WTC11 (cell line): ENCODE measurements at regions not wholly inside any gene's neighbourhood (a gene's known extent, or its start where the extent isn't known, plus 50 kb on each side); places are given as distances from the start of the nearest gene placed in this dataset.

Source experiments
- CTCF ChIP-seq: fragments of 200-600 bp; IDR thresholded peaks from 2 replicates; pipeline ENCODE4 v1.8.0; 2022; ENCODE audit warnings: antibody characterized with exemption
- E2F4 ChIP-seq: sonication (generic); formaldehyde crosslinking; IDR thresholded peaks from 2 replicates; pipeline ENCODE4 v1.8.1; 2022; ENCODE audit warnings: low read depth, mild to moderate bottlenecking, moderate library complexity, missing genetic modification reagents, borderline replicate concordance
- JAZF1 ChIP-seq: fragments of 250-450 bp; sonication (Bioruptor Pico); IDR thresholded peaks from 2 replicates; pipeline ENCODE4 v1.9.0; 2021; ENCODE audit warnings: moderate library complexity, mild to moderate bottlenecking, inconsistent platforms
- JUN ChIP-seq: sonication (generic); formaldehyde crosslinking; IDR thresholded peaks from 2 replicates; pipeline ENCODE4 v1.8.0; 2023; ENCODE audit warnings: mild to moderate bottlenecking, missing genetic modification reagents
- MAX ChIP-seq: sonication (generic); formaldehyde crosslinking; IDR thresholded peaks from 2 replicates; pipeline ENCODE4 v1.8.0; 2022; ENCODE audit warnings: mild to moderate bottlenecking, missing genetic modification reagents
- RELA ChIP-seq: sonication (generic); formaldehyde crosslinking; IDR thresholded peaks from 2 replicates; pipeline ENCODE4 v1.8.1; 2022; ENCODE audit warnings: missing genetic modification reagents, mild to moderate bottlenecking, borderline replicate concordance
- TEAD1 ChIP-seq: sonication (generic); formaldehyde crosslinking; IDR thresholded peaks from 2 replicates; pipeline ENCODE4 v1.8.0; 2022; ENCODE audit warnings: mild to moderate bottlenecking, missing genetic modification reagents
- USF2 ChIP-seq: sonication (generic); formaldehyde crosslinking; IDR thresholded peaks from 2 replicates; pipeline ENCODE4 v1.8.1; 2023; ENCODE audit warnings: mild to moderate bottlenecking, missing genetic modification reagents, moderate library complexity
- ZNF121 ChIP-seq: sonication (generic); formaldehyde crosslinking; IDR thresholded peaks from 2 replicates; pipeline ENCODE4 v1.8.0; 2023; ENCODE audit warnings: missing genetic modification reagents
- ZNF138 ChIP-seq: sonication (generic); formaldehyde crosslinking; conservative IDR thresholded peaks from 2 replicates; pipeline ENCODE4 v1.8.1; 2022; ENCODE audit warnings: mild to moderate bottlenecking, moderate library complexity, missing genetic modification reagents
- ZNF423 ChIP-seq: fragments of 250-450 bp; sonication (Bioruptor Pico); IDR thresholded peaks from 2 replicates; pipeline ENCODE4 v2.1.2; 2022; ENCODE audit warnings: mild to moderate bottlenecking, moderate library complexity

- TF ChIP-seq ZNF121 (CRISPR knock-in tag) (no peak), ZNF138 (CRISPR knock-in tag) (no peak), TEAD1 (CRISPR knock-in tag) (no peak), MAX (CRISPR knock-in tag) (no peak), CTCF (no peak), ZNF423 (CRISPR knock-in tag) (no peak), E2F4 (CRISPR knock-in tag) (no peak), RELA (CRISPR knock-in tag) (no peak), JUN (no peak), USF2 (CRISPR knock-in tag) (no peak), JAZF1 (CRISPR knock-in tag) (no peak)
Observed at GRCh38 chr10:126846959-126847358, 58.3 kb upstream of the DOCK1 start.
